ENCODE measurements at regions not wholly inside any gene's neighbourhood (a gene's known extent, or its start where the extent isn't known, plus 50 kb on each side); places are given as distances from the start of the nearest gene placed in this dataset.

GRCh38 chr5:93225748-93226147 lies 355.3 kb downstream of the NR2F1-AS1 start:
- Histone ChIP-seq H3K18ac (ENCODE audit: low read length) (no peak overlapping the region), H3K27ac (ENCODE audit: low read depth, low read length) (no peak overlapping the region), H4K91ac (ENCODE audit: low read depth, low read length) (no peak overlapping the region), H3K79me2 (ENCODE audit: control insufficient read depth, insufficient read depth, low read length, poor library complexity) (no peaks in the 10 kb centered on the region), H3K27me3 (ENCODE audit: insufficient read depth, low read length) (no peaks in the 10 kb centered on the region), H2BK12ac (ENCODE audit: low read length) (no peak overlapping the region), H3K14ac (ENCODE audit: low read length) (no peak overlapping the region), H2BK5ac (ENCODE audit: low read depth, low read length, poor library complexity) (no peak overlapping the region), H3K23ac (ENCODE audit: low read length) (no peak overlapping the region), H3K4me2 (ENCODE audit: low read length) (no peak overlapping the region), H3K4me1 (ENCODE audit: control insufficient read depth in 1 of 2, insufficient read depth in 2 of 2, low read length in 2 of 2) (no peaks in the 10 kb centered on the region), H3K9me3 (ENCODE audit: insufficient read depth, low read depth, low read length) (peaks cover 1% of the 10 kb centered on the region), H3K9ac (ENCODE audit: low read length) (no peak overlapping the region), H3K4ac (ENCODE audit: low read depth, low read length) (no peak overlapping the region), H4K8ac (ENCODE audit: low read depth, low read length) (no peak overlapping the region), H4K12ac (ENCODE audit: low read depth, low read length) (no peak overlapping the region), H3K79me1 (ENCODE audit: low read length) (no peaks in the 10 kb centered on the region), H2AK5ac (ENCODE audit: low read length) (no peak overlapping the region), H3K4me3 (ENCODE audit: low read depth, low read length) (no peak overlapping the region), H3K36me3 (ENCODE audit: control insufficient read depth in 1 of 2, insufficient read depth in 2 of 2, low read length in 2 of 2) (no peaks in the 10 kb centered on the region), H2AFZ (ENCODE audit: insufficient read depth, low read length, poor library complexity) (no peak overlapping the region), H2BK120ac (ENCODE audit: insufficient read depth, low read length, poor library complexity) (no peak overlapping the region)
- DNase-seq, result no peak
- WGBS (ENCODE audit: extremely low coverage, insufficient coverage, insufficient read length), result no CpG with 5 or more reads among the region's 1 CpG

- H3K23ac ChIP-seq (ENCODE audit: low read length), result no peak overlapping the region
- no peaks in the 10 kb centered on the region for H3K4me1 ChIP-seq (ENCODE audit: control insufficient read depth in 1 of 2, insufficient read depth in 2 of 2, low read length in 2 of 2)
- H4K91ac ChIP-seq (ENCODE audit: low read depth, low read length), result no peak overlapping the region
- H3K4me3 ChIP-seq (ENCODE audit: low read depth, low read length), result no peak overlapping the region
- H2AK5ac ChIP-seq (ENCODE audit: low read length), result no peak overlapping the region
- H3K4ac ChIP-seq (ENCODE audit: low read depth, low read length), result no peak overlapping the region
- no peak overlapping the region for H3K14ac ChIP-seq (ENCODE audit: low read length)
- H4K12ac ChIP-seq (ENCODE audit: low read depth, low read length), result no peak overlapping the region
- H2BK5ac ChIP-seq (ENCODE audit: low read depth, low read length, poor library complexity), result no peak overlapping the region
- no peak overlapping the region for H2AFZ ChIP-seq (ENCODE audit: insufficient read depth, low read length, poor library complexity)
- H3K79me1 ChIP-seq (ENCODE audit: low read length), result no peaks in the 10 kb centered on the region
- H3K9ac ChIP-seq (ENCODE audit: low read length), result no peak overlapping the region
- no peak overlapping the region for H2BK12ac ChIP-seq (ENCODE audit: low read length)
- no peaks in the 10 kb centered on the region for H3K27me3 ChIP-seq (ENCODE audit: insufficient read depth, low read length)
- peak in 1 of 2 donors; percentile 1 for DNase-seq
- H3K27ac ChIP-seq (ENCODE audit: low read depth, low read length), result no peak overlapping the region
- no peak overlapping the region for H4K8ac ChIP-seq (ENCODE audit: low read depth, low read length)
- no peak overlapping the region for H3K18ac ChIP-seq (ENCODE audit: low read length)
- H3K79me2 ChIP-seq (ENCODE audit: control insufficient read depth, insufficient read depth, low read length, poor library complexity), result no peaks in the 10 kb centered on the region
- peaks cover 1% of the 10 kb centered on the region for H3K9me3 ChIP-seq (ENCODE audit: insufficient read depth, low read depth, low read length)
- H3K4me2 ChIP-seq (ENCODE audit: low read length), result no peak overlapping the region
- H2BK120ac ChIP-seq (ENCODE audit: insufficient read depth, low read length, poor library complexity), result no peak overlapping the region
- WGBS (ENCODE audit: extremely low coverage, insufficient coverage, insufficient read length), result no CpG with 5 or more reads among the region's 4 CpGs
- no peaks in the 10 kb centered on the region for H3K36me3 ChIP-seq (ENCODE audit: control insufficient read depth in 1 of 2, insufficient read depth in 2 of 2, low read length in 2 of 2)
Observed at GRCh38 chr5:93224624-93225023, 356.4 kb downstream of the NR2F1-AS1 start.

- WGBS (ENCODE audit: extremely low coverage, insufficient coverage, insufficient read length), result no CpG with 5 or more reads among the region's 1 CpG
- H3K18ac ChIP-seq (ENCODE audit: low read length), result no peak overlapping the region
- no peak overlapping the region for H3K4ac ChIP-seq (ENCODE audit: low read depth, low read length)
- no peaks in the 10 kb centered on the region for H3K27me3 ChIP-seq (ENCODE audit: insufficient read depth, low read length)
- no peak overlapping the region for H2BK12ac ChIP-seq (ENCODE audit: low read length)
- H4K8ac ChIP-seq (ENCODE audit: low read depth, low read length), result no peak overlapping the region
- no peak overlapping the region for H2BK120ac ChIP-seq (ENCODE audit: insufficient read depth, low read length, poor library complexity)
- H3K27ac ChIP-seq (ENCODE audit: low read depth, low read length), result no peak overlapping the region
- H2AK5ac ChIP-seq (ENCODE audit: low read length), result no peak overlapping the region
- no peak overlapping the region for H3K23ac ChIP-seq (ENCODE audit: low read length)
- no peak overlapping the region for H3K4me3 ChIP-seq (ENCODE audit: low read depth, low read length)
- no peak overlapping the region for H4K12ac ChIP-seq (ENCODE audit: low read depth, low read length)
- H3K79me2 ChIP-seq (ENCODE audit: control insufficient read depth, insufficient read depth, low read length, poor library complexity), result no peaks in the 10 kb centered on the region
- H2AFZ ChIP-seq (ENCODE audit: insufficient read depth, low read length, poor library complexity), result no peak overlapping the region
- no peak for DNase-seq
- no peak overlapping the region for H2BK5ac ChIP-seq (ENCODE audit: low read depth, low read length, poor library complexity)
- no peak overlapping the region for H3K14ac ChIP-seq (ENCODE audit: low read length)
- no peak overlapping the region for H3K9ac ChIP-seq (ENCODE audit: low read length)
- H3K9me3 ChIP-seq (ENCODE audit: insufficient read depth, low read depth, low read length), result peaks cover 1% of the 10 kb centered on the region
- H3K36me3 ChIP-seq (ENCODE audit: control insufficient read depth in 1 of 2, insufficient read depth in 2 of 2, low read length in 2 of 2), result no peaks in the 10 kb centered on the region
- no peaks in the 10 kb centered on the region for H3K4me1 ChIP-seq (ENCODE audit: control insufficient read depth in 1 of 2, insufficient read depth in 2 of 2, low read length in 2 of 2)
- H3K4me2 ChIP-seq (ENCODE audit: low read length), result no peak overlapping the region
- H4K91ac ChIP-seq (ENCODE audit: low read depth, low read length), result no peak overlapping the region
- H3K79me1 ChIP-seq (ENCODE audit: low read length), result no peaks in the 10 kb centered on the region
Observed at GRCh38 chr5:93221773-93222172, 359.2 kb downstream of the NR2F1-AS1 start.

GRCh38 chr5:93220431-93220830 lies 360.6 kb downstream of the NR2F1-AS1 start:
- DNase-seq, result no peak
- no peak overlapping the region for H4K91ac ChIP-seq (ENCODE audit: low read depth, low read length)
- H3K4me2 ChIP-seq (ENCODE audit: low read length), result no peak overlapping the region
- no peak overlapping the region for H3K4me3 ChIP-seq (ENCODE audit: low read depth, low read length)
- no peak overlapping the region for H3K23ac ChIP-seq (ENCODE audit: low read length)
- no peak overlapping the region for H2AK5ac ChIP-seq (ENCODE audit: low read length)
- no peak overlapping the region for H4K12ac ChIP-seq (ENCODE audit: low read depth, low read length)
- peaks cover 1% of the 10 kb centered on the region for H3K9me3 ChIP-seq (ENCODE audit: insufficient read depth, low read depth, low read length)
- WGBS (ENCODE audit: extremely low coverage, insufficient coverage, insufficient read length), result no CpG with 5 or more reads among the region's 3 CpGs
- no peaks in the 10 kb centered on the region for H3K36me3 ChIP-seq (ENCODE audit: control insufficient read depth in 1 of 2, insufficient read depth in 2 of 2, low read length in 2 of 2)
- no peaks in the 10 kb centered on the region for H3K27me3 ChIP-seq (ENCODE audit: insufficient read depth, low read length)
- H3K79me2 ChIP-seq (ENCODE audit: control insufficient read depth, insufficient read depth, low read length, poor library complexity), result no peaks in the 10 kb centered on the region
- H2BK5ac ChIP-seq (ENCODE audit: low read depth, low read length, poor library complexity), result no peak overlapping the region
- no peaks in the 10 kb centered on the region for H3K4me1 ChIP-seq (ENCODE audit: control insufficient read depth in 1 of 2, insufficient read depth in 2 of 2, low read length in 2 of 2)
- H3K14ac ChIP-seq (ENCODE audit: low read length), result no peak overlapping the region
- no peak overlapping the region for H2BK120ac ChIP-seq (ENCODE audit: insufficient read depth, low read length, poor library complexity)
- H3K9ac ChIP-seq (ENCODE audit: low read length), result no peak overlapping the region
- no peak overlapping the region for H3K27ac ChIP-seq (ENCODE audit: low read depth, low read length)
- H2BK12ac ChIP-seq (ENCODE audit: low read length), result no peak overlapping the region
- no peak overlapping the region for H2AFZ ChIP-seq (ENCODE audit: insufficient read depth, low read length, poor library complexity)
- no peak overlapping the region for H3K18ac ChIP-seq (ENCODE audit: low read length)
- no peak overlapping the region for H3K4ac ChIP-seq (ENCODE audit: low read depth, low read length)
- H3K79me1 ChIP-seq (ENCODE audit: low read length), result no peaks in the 10 kb centered on the region
- H4K8ac ChIP-seq (ENCODE audit: low read depth, low read length), result no peak overlapping the region
